Hepatocyte (in vitro differentiated cells): ENCODE measurements at regions not wholly inside any gene's neighbourhood (a gene's known extent, or its start where the extent isn't known, plus 50 kb on each side); places are given as distances from the start of the nearest gene placed in this dataset.

ENCODE experiments used
- DNase-seq: peaks from one replicate; pipeline ENCODE4 v3.0.0-alpha.2; 2016; ENCODE audit warnings: low spot score
- H2AFZ ChIP-seq: fragments of 200-600 bp; sonication (generic); 2 replicates; pipeline ENCODE4 v1.6.0; 2016; ENCODE audit warnings: antibody characterized with exemption, mild to moderate bottlenecking
- H3K27ac ChIP-seq: fragments of 200-600 bp; sonication (generic); 2 replicates; pipeline ENCODE4 v1.5.1; 2016; ENCODE audit warnings: mild to moderate bottlenecking
- H3K27me3 ChIP-seq: fragments of 200-600 bp; sonication (generic); 2 replicates; pipeline ENCODE4 v1.6.1; 2016
- H3K36me3 ChIP-seq: fragments of 200-600 bp; sonication (generic); replicated peaks from 2 replicates; pipeline ENCODE4 v1.5.1; 2016; ENCODE audit warnings: low read depth; ENCODE audit not compliant: insufficient read depth
- H3K4me1 ChIP-seq: fragments of 200-600 bp; sonication (generic); 2 replicates; pipeline ENCODE4 v1.5.1; 2016; ENCODE audit warnings: mild to moderate bottlenecking, moderate library complexity; ENCODE audit not compliant: insufficient read depth
- H3K4me2 ChIP-seq: fragments of 200-600 bp; sonication (generic); 2 replicates; pipeline ENCODE4 v1.6.0; 2016
- H3K4me3 ChIP-seq: fragments of 200-600 bp; sonication (generic); 2 replicates; pipeline ENCODE4 v1.5.1; 2016; ENCODE audit warnings: mild to moderate bottlenecking
- H3K79me2 ChIP-seq: fragments of 200-600 bp; sonication (generic); 2 replicates; pipeline ENCODE4 v1.6.0; 2017; ENCODE audit warnings: mild to moderate bottlenecking
- H3K9me2 ChIP-seq: fragments of 200-600 bp; sonication (generic); replicated peaks from 2 replicates; pipeline ENCODE4 v1.6.0; 2017; ENCODE audit warnings: mild to moderate bottlenecking; ENCODE audit not compliant: insufficient read depth
- H3K9me3 ChIP-seq: fragments of 200-600 bp; sonication (generic); 2 replicates; pipeline ENCODE4 v1.5.1; 2016; ENCODE audit warnings: low read depth, mild to moderate bottlenecking
- H4K20me1 ChIP-seq: fragments of 200-600 bp; sonication (generic); 2 replicates; pipeline ENCODE4 v1.6.0; 2016; ENCODE audit warnings: mild to moderate bottlenecking; ENCODE audit not compliant: insufficient read depth, poor library complexity, severe bottlenecking
- EZH2 ChIP-seq: fragments of 200-600 bp; sonication (generic); IDR thresholded peaks from 2 replicates; pipeline ENCODE4 v1.6.1; 2016; ENCODE audit warnings: antibody characterized with exemption, mild to moderate bottlenecking, borderline replicate concordance
- EZH2phosphoT487 ChIP-seq: fragments of 200-600 bp; sonication (generic); IDR thresholded peaks from one replicate; pipeline ENCODE4 v1.6.1; 2018; ENCODE audit warnings: antibody characterized with exemption, mild to moderate bottlenecking, low read depth, moderate library complexity; ENCODE audit not compliant: unreplicated experiment, severe bottlenecking
- WGBS: methylation state at CpG from one replicate; pipeline ENCODE4 v1.1.6; 2016; ENCODE audit warnings: low lambda C conversion rate; ENCODE audit errors: missing lambda C conversion rate; 5-methylcytosine and 5-hydroxymethylcytosine counted together
- TF ChIP-seq, protein P1 (sequence below): fragments of 200-600 bp; sonication (generic); IDR thresholded peaks from 2 replicates; pipeline ENCODE4 v1.5.1; 2016; ENCODE audit warnings: antibody characterized with exemption, mild to moderate bottlenecking; ENCODE audit not compliant: poor library complexity

DNA sequence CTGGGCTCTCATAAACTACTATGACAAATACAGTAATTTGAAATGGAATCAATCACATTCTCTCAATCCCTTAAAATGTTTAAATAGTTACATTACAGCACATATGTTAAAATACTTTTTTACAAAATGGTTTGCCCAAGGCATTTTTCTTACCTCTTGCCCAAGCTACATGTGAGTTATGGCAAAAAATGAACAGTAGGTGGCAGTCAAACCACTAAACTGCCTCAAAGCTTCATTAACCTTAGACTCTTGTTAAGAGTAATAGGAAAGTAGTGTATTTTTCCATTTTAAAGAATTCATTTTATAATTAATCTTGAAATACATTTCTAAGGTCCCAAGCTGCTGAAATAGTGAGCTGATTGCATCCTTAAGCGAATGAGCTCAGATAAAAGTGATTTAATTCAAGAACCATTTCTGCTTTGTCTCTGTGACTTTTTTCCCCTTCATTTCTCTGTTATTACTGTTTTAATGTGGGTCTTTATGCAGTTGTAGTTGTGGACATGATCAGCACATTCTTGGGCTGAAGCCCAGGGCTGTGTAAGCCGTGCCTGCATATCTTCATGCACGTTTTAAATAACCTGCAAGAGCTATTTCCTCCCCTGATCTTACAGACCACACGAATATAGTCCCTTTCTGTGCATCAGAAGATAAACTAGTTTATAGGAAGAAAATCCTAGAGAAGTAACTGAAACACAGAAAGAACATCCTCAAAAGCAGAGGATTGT, 311.8 kb downstream of the LNPK start:
- no peak overlapping the region for H3K4me2 ChIP-seq
- H3K9me3 ChIP-seq, result no peaks in the 10 kb centered on the region
- TF ChIP-seq, protein P1, sequence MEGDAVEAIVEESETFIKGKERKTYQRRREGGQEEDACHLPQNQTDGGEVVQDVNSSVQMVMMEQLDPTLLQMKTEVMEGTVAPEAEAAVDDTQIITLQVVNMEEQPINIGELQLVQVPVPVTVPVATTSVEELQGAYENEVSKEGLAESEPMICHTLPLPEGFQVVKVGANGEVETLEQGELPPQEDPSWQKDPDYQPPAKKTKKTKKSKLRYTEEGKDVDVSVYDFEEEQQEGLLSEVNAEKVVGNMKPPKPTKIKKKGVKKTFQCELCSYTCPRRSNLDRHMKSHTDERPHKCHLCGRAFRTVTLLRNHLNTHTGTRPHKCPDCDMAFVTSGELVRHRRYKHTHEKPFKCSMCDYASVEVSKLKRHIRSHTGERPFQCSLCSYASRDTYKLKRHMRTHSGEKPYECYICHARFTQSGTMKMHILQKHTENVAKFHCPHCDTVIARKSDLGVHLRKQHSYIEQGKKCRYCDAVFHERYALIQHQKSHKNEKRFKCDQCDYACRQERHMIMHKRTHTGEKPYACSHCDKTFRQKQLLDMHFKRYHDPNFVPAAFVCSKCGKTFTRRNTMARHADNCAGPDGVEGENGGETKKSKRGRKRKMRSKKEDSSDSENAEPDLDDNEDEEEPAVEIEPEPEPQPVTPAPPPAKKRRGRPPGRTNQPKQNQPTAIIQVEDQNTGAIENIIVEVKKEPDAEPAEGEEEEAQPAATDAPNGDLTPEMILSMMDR, result peak; percentile 86
- no peak for TF ChIP-seq EZH2
- no peak for TF ChIP-seq EZH2phosphoT487
- no peaks in the 10 kb centered on the region for H4K20me1 ChIP-seq
- no peaks in the 10 kb centered on the region for H3K36me3 ChIP-seq
- no peaks in the 10 kb centered on the region for H3K27me3 ChIP-seq
- H2AFZ ChIP-seq, result no peak overlapping the region
- H3K27ac ChIP-seq, result peak overlapping the region; percentile 61
- H3K9me2 ChIP-seq, result no peaks in the 10 kb centered on the region
- DNase-seq, result peak; percentile 79
- 17% methylated on average over 4 of the region's 4 CpGs for WGBS
- H3K79me2 ChIP-seq, result no peaks in the 10 kb centered on the region
- H3K4me3 ChIP-seq, result no peak overlapping the region
- no peaks in the 10 kb centered on the region for H3K4me1 ChIP-seq

DNA sequence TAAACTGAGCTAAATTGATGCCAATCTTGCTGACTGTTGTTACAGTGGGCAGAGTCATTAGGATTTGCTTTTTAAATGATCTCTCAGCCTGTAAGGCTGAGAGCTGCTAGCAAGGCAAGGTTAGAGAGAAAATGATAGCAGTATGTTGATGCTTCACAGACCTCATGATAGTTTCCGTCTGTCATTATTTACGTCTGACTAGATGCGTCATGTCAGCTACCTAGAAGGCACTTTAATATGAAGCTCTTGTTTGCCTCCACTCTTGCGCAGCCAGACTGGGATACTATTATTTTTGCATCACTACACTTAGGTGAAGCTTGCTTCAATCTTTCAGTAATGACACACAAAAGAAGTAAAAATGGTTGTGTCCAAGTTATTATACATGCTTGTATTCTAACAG, 313.8 kb downstream of the LNPK start:
- H3K27ac ChIP-seq, result peak overlapping the region; percentile 62
- no peaks in the 10 kb centered on the region for H3K9me3 ChIP-seq
- H3K79me2 ChIP-seq, result no peaks in the 10 kb centered on the region
- H3K27me3 ChIP-seq, result no peaks in the 10 kb centered on the region
- no peaks in the 10 kb centered on the region for H3K9me2 ChIP-seq
- WGBS, result 77% methylated on average over 4 of the region's 4 CpGs
- no peak for DNase-seq
- H3K4me3 ChIP-seq, result no peak overlapping the region
- H3K4me2 ChIP-seq, result peak overlapping the region; percentile 59
- H4K20me1 ChIP-seq, result no peaks in the 10 kb centered on the region
- no peak overlapping the region for H2AFZ ChIP-seq
- no peaks in the 10 kb centered on the region for H3K36me3 ChIP-seq
- TF ChIP-seq EZH2, result no peak
- TF ChIP-seq, protein P1, result no peak
- H3K4me1 ChIP-seq, result no peaks in the 10 kb centered on the region

DNA sequence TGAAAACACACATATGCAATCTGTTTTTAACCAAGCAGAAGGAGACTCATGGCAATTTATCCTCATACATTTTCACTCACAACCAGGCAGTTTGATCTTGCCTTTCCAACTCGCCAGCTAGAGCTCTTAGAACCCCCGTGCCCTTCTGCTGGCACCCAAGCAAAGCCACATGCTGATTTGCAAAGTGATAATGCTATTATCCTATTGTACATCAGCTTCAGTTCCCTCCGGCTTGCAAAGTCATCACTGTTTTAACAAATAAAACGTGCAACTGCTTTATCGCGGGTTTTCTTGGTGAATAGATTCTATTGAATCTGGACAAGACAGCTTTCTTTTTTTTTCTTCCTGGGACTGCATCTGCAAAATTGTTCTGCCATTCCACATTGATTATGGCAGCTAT, 314.6 kb downstream of the LNPK start:
- no peaks in the 10 kb centered on the region for H3K9me3 ChIP-seq
- WGBS, result 51% methylated on average over 6 of the region's 6 CpGs
- no peaks in the 10 kb centered on the region for H3K79me2 ChIP-seq
- H3K36me3 ChIP-seq, result no peaks in the 10 kb centered on the region
- H3K4me3 ChIP-seq, result no peak overlapping the region
- no peaks in the 10 kb centered on the region for H4K20me1 ChIP-seq
- DNase-seq, result no peak
- TF ChIP-seq EZH2, result no peak
- no peak for TF ChIP-seq EZH2phosphoT487
- TF ChIP-seq, protein P1, result no peak
- no peak overlapping the region for H2AFZ ChIP-seq
- no peaks in the 10 kb centered on the region for H3K4me1 ChIP-seq
- no peaks in the 10 kb centered on the region for H3K27me3 ChIP-seq
- H3K9me2 ChIP-seq, result no peaks in the 10 kb centered on the region
- peak overlapping the region; percentile 59 for H3K4me2 ChIP-seq
- peak overlapping the region; percentile 62 for H3K27ac ChIP-seq

DNA sequence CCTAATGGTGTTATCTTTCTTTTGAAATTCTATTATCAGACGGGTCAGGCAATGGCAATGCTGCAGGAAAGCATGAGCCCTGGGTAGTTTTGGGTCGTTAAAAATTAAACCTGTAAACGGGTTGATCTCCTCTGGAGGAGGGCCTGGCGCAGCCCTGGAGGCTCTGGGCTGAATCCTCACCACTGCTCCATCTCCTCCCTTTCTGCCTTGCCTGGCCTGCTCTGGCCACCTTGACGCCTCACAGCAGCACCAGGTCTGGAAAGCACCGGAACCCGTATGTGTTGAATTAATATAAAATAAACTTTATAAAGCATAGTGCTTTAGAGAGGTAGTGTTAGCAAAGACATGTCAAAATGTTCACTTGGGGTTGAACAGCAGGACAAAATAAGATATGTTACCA, 316.1 kb downstream of the LNPK start:
- H3K9me2 ChIP-seq, result no peaks in the 10 kb centered on the region
- no peaks in the 10 kb centered on the region for H3K4me1 ChIP-seq
- DNase-seq, result no peak
- H2AFZ ChIP-seq, result no peak overlapping the region
- H3K4me2 ChIP-seq, result no peak overlapping the region
- TF ChIP-seq EZH2phosphoT487, result no peak
- TF ChIP-seq EZH2, result no peak
- no peaks in the 10 kb centered on the region for H3K36me3 ChIP-seq
- no peak overlapping the region for H3K27ac ChIP-seq
- WGBS, result 54% methylated on average over 7 of the region's 7 CpGs
- no peaks in the 10 kb centered on the region for H3K9me3 ChIP-seq
- H3K79me2 ChIP-seq, result no peaks in the 10 kb centered on the region
- no peak overlapping the region for H3K4me3 ChIP-seq
- H3K27me3 ChIP-seq, result no peaks in the 10 kb centered on the region
- H4K20me1 ChIP-seq, result no peaks in the 10 kb centered on the region
